Neuronal stem cell (in vitro differentiated cells): ENCODE measurements at regions not wholly inside any gene's neighbourhood (a gene's known extent, or its start where the extent isn't known, plus 50 kb on each side); places are given as distances from the start of the nearest gene placed in this dataset.
"Not testable (repeated sequence)": the region's sequence is repeated elsewhere in the genome, so short reads cannot be mapped to it uniquely, and the experiment has no call there.

Experiments used
- DNase-seq: peaks from one replicate; pipeline ENCODE4 v3.0.0-alpha.2; 2013; ENCODE audit warnings: low spot score
- H2AFZ ChIP-seq: one replicate; pipeline ENCODE4 v1.6.1; 2013; ENCODE audit warnings: mild to moderate bottlenecking, low read length, inconsistent platforms
- H2AK5ac ChIP-seq: 2 replicates; pipeline ENCODE4 v1.6.1; 2013; ENCODE audit warnings: low read depth, mild to moderate bottlenecking, inconsistent platforms, low read length, moderate library complexity, mixed read lengths
- H2BK120ac ChIP-seq: 2 replicates; pipeline ENCODE4 v1.6.1; 2013; ENCODE audit warnings: low read depth, mild to moderate bottlenecking, inconsistent platforms, low read length, moderate library complexity, mixed read lengths
- H2BK12ac ChIP-seq: one replicate; pipeline ENCODE4 v1.6.1; 2013; ENCODE audit warnings: low read length, inconsistent platforms
- H2BK15ac ChIP-seq: 2 replicates; pipeline ENCODE4 v1.6.1; 2013; ENCODE audit warnings: mild to moderate bottlenecking, low read length, inconsistent platforms, mixed read lengths
- H2BK5ac ChIP-seq: one replicate; pipeline ENCODE4 v1.6.1; 2013; ENCODE audit warnings: inconsistent platforms, mild to moderate bottlenecking, low read length, moderate library complexity
- H3K14ac ChIP-seq: one replicate; pipeline ENCODE4 v1.6.1; 2013; ENCODE audit warnings: low read length, inconsistent platforms
- H3K18ac ChIP-seq: 2 replicates; pipeline ENCODE4 v1.6.1; 2013; ENCODE audit warnings: low read length, inconsistent platforms
- H3K23ac ChIP-seq: 2 replicates; pipeline ENCODE4 v1.6.1; 2013; ENCODE audit warnings: low read depth, mild to moderate bottlenecking, mixed read lengths, low read length, inconsistent platforms; ENCODE audit not compliant: poor library complexity
- H3K27ac ChIP-seq: replicated peaks from 3 replicates; pipeline ENCODE4 v1.5.1; 2013; ENCODE audit warnings: low read length, inconsistent platforms
- H3K27me3 ChIP-seq, 3 experiments: 2 replicates each; pipeline ENCODE4 v1.6.1; 2013; ENCODE audit warnings: low read length in 3 of 3, mild to moderate bottlenecking in 2 of 3, inconsistent platforms in 1 of 3, low read depth in 1 of 3, mixed read lengths in 1 of 3, moderate library complexity in 1 of 3; ENCODE audit not compliant: control insufficient read depth in 3 of 3, insufficient read depth in 3 of 3
- H3K36me3 ChIP-seq, 2 donors: replicated peaks in 1 of 2; 2 replicates each; pipeline ENCODE4 v1.6.1; 2013; ENCODE audit warnings: low read length in 2 of 2; ENCODE audit not compliant: control insufficient read depth in 2 of 2, insufficient read depth in 2 of 2
- H3K4ac ChIP-seq: 2 replicates; pipeline ENCODE4 v1.6.1; 2013; ENCODE audit warnings: inconsistent platforms, mild to moderate bottlenecking, low read length, moderate library complexity
- H3K4me1 ChIP-seq, 2 donors: 1 replicate in 1 of 2; 2 replicates in 1 of 2; pipeline ENCODE4 v1.6.1; 2013; ENCODE audit warnings: low read length in 2 of 2, low read depth in 1 of 2; ENCODE audit not compliant: control insufficient read depth in 2 of 2, insufficient read depth in 1 of 2
- H3K4me2 ChIP-seq: one replicate; pipeline ENCODE4 v1.6.1; 2013; ENCODE audit warnings: mild to moderate bottlenecking, low read length, inconsistent platforms; ENCODE audit not compliant: insufficient read depth, poor library complexity, severe bottlenecking
- H3K4me3 ChIP-seq, 2 donors: 2 replicates each; pipeline ENCODE4 v1.5.1; 2013; ENCODE audit warnings: low read length in 2 of 2, mild to moderate bottlenecking in 2 of 2, inconsistent platforms in 1 of 2, moderate library complexity in 1 of 2
- H3K79me1 ChIP-seq: one replicate; pipeline ENCODE4 v1.6.1; 2013; ENCODE audit warnings: low read depth, mild to moderate bottlenecking, inconsistent platforms, low read length, moderate library complexity
- H3K9ac ChIP-seq: one replicate; pipeline ENCODE4 v1.6.1; 2013; ENCODE audit warnings: mild to moderate bottlenecking, low read depth, low read length, inconsistent platforms; ENCODE audit not compliant: poor library complexity
- H3K9me3 ChIP-seq, 2 donors: replicated peaks in 1 of 2; 2 replicates each; pipeline versions ENCODE3 to v1.6.1; 2013; ENCODE audit warnings: low read length in 2 of 2, mild to moderate bottlenecking in 2 of 2, inconsistent platforms in 1 of 2, low read depth in 1 of 2, mixed read lengths in 1 of 2, moderate library complexity in 1 of 2; ENCODE audit not compliant: control insufficient read depth in 2 of 2, insufficient read depth in 1 of 2
- H4K8ac ChIP-seq: one replicate; pipeline ENCODE4 v1.6.1; 2013; ENCODE audit warnings: low read depth, mild to moderate bottlenecking, inconsistent platforms, low read length, moderate library complexity
- H4K91ac ChIP-seq: one replicate; pipeline ENCODE4 v1.6.1; 2013; ENCODE audit warnings: low read length, low read depth, mild to moderate bottlenecking, inconsistent platforms; ENCODE audit not compliant: poor library complexity
- WGBS, 2 donors: extraction: QIAGEN DNeasy Blood & Tissue Kit; methylation state at CpG; one replicate each; pipeline ENCODE4 v1.1.7; 2013; ENCODE audit warnings: missing lambda C conversion rate in 2 of 2, mixed read lengths in 1 of 2; ENCODE audit not compliant: insufficient read length in 2 of 2, insufficient replicate concordance in 1 of 2; ENCODE audit errors: extremely low coverage in 2 of 2; 5-methylcytosine and 5-hydroxymethylcytosine counted together

DNA sequence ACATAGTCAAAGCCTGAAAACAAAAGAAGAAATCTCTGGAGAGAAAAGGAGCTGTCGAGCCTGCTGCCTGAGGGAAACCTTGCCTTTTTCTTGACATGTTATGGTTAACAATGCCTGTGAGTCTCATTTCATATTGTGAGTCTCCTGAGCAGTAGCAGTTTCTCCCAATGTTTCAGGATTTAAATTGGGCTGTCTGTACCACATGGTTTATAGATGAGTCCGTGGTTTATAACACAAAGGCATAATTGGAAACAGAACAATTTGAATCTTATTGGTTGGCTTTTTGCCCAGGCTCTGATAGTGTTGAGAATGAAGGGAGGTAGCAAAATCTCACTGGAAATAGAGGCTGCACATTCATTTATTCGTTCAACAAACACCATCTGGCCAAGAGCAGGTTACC is 540.9 kb downstream of the RAB38 start:
- Histone ChIP-seq H3K4ac (no peak overlapping the region), H2BK5ac (no peak overlapping the region), H3K23ac (no peak overlapping the region), H3K9me3 (no peaks in the 10 kb centered on the region), H3K4me2 (no peak overlapping the region), H3K4me3 (no peak overlapping the region), H3K36me3 (no peaks in the 10 kb centered on the region), H2BK12ac (no peak overlapping the region), H3K27me3 (no peaks in the 10 kb centered on the region), H3K27ac (no peak overlapping the region), H2AK5ac (no peak overlapping the region), H2BK120ac (no peak overlapping the region), H3K79me1 (no peaks in the 10 kb centered on the region), H4K8ac (no peak overlapping the region), H3K4me1 (peaks cover 0 to 2% of the 10 kb centered on the region in 2 donors), H3K9ac (no peak overlapping the region), H4K91ac (no peak overlapping the region), H3K18ac (no peak overlapping the region), H3K14ac (no peak overlapping the region), H2BK15ac (no peak overlapping the region), H2AFZ (no peak overlapping the region)
- no peak for DNase-seq
- no CpG with 5 or more reads among the region's 3 CpGs for WGBS, 2 donors

DNA sequence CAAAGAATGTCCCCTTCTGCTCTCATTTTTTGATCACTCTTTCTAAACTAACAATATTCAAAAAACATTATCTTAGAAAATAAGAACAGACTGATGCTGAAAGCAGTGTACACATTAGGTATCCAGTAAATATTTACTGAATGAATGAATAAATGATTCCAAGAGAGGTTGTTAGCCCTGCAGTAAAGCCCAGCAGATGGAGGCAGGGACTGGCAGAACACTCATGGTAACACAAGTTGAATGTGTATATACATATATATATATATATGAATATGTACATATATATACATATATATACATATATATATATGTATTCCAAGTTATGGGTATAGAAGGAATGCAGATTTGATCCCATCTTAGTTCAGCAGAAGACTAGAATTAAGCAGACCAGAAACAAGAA is 546.3 kb downstream of the RAB38 start:
- Histone ChIP-seq H2AK5ac (no peak overlapping the region), H4K91ac (no peak overlapping the region), H3K23ac (no peak overlapping the region), H4K8ac (no peak overlapping the region), H3K27me3 (no peaks in the 10 kb centered on the region), H3K18ac (no peak overlapping the region), H2BK12ac (no peak overlapping the region), H3K9ac (no peak overlapping the region), H3K27ac (no peak overlapping the region), H3K79me1 (no peaks in the 10 kb centered on the region), H2BK120ac (no peak overlapping the region), H3K4me3 (no peak overlapping the region), H3K14ac (no peak overlapping the region), H2BK5ac (no peak overlapping the region), H3K9me3 (no peaks in the 10 kb centered on the region), H2BK15ac (no peak overlapping the region), H3K4ac (no peak overlapping the region), H2AFZ (no peak overlapping the region), H3K4me1 (no peaks in the 10 kb centered on the region), H3K36me3 (no peaks in the 10 kb centered on the region), H3K4me2 (no peak overlapping the region)
- no peak for DNase-seq

DNA sequence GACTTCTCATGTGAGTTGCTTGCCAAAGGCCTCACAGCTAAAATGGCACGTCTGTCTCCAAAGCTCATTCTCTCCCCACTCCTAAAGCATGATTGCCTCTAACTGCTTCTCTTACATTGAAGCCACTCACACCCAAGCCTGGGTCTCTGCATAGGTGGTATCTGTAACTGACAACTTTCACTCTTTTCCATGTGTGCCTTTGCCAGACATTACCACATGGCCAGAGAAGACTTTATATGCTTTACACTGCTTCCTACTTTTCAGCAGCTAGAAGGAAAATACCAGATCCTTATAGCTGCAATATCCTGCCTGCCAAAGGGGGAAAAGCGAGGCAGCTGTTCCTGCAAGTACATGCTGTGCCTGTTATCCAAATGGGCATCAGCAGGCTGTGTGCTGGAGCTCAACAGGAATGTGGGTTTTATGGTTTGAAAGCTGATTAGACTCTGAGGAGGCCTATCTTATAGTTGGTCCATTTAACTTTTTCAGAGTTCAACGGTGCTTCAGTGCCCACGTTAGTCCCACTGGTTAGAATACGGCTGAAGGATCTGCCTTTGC is 547.1 kb downstream of the RAB38 start:
- Histone ChIP-seq H2BK12ac (no peak overlapping the region), H3K4ac (no peak overlapping the region), H3K23ac (no peak overlapping the region), H4K8ac (no peak overlapping the region), H3K14ac (no peak overlapping the region), H3K27me3 (no peaks in the 10 kb centered on the region), H3K9me3 (no peaks in the 10 kb centered on the region), H2BK5ac (no peak overlapping the region), H3K36me3 (no peaks in the 10 kb centered on the region), H3K4me2 (no peak overlapping the region), H3K79me1 (no peaks in the 10 kb centered on the region), H3K4me1 (no peaks in the 10 kb centered on the region), H3K9ac (no peak overlapping the region), H2AFZ (no peak overlapping the region), H3K18ac (no peak overlapping the region), H3K4me3 (no peak overlapping the region), H4K91ac (no peak overlapping the region), H3K27ac (no peak overlapping the region), H2AK5ac (no peak overlapping the region), H2BK120ac (no peak overlapping the region), H2BK15ac (no peak overlapping the region)
- no CpG with 5 or more reads among the region's 5 CpGs for WGBS, 2 donors
- DNase-seq: no peak

DNA sequence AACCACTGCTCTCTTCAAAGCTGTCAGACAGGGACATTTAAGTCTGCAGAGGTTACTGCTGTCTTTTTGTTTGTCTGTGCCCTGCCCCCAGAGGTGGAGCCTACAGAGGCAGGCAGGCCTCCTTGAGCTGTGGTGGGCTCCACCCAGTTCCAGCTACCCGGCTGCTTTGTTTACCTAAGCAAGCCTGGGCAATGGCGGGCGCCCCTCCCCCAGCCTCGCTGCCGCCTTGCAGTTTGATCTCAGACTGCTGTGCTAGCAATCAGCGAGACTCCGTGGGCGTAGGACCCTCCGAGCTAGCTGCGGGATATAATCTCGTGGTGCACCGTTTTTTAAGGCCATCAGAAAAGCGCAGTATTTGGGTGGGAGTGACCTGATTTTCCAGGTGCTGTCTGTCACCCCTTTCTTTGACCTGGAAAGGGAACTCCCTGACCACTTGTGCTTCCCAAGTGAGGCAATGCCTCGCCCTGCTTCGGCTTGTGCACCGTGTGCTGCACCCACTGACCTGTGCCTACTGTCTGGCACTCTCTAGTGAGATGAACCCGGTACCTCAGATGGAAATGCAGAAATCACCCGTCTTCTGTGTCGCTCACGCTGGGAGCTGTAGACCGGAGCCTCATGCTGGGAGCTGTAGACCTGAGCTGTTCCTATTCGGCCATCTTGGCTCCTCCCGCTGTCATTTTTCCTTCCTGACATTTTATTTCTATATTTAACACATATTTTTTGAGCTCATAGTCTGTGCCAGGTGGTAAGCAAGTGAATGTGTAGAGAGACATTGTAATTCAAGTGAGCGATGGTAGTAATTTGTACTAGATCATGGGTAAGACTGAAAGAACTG is 551.5 kb downstream of the RAB38 start:
- not testable (repeated sequence) for H3K4me1 ChIP-seq, DNase-seq, H2BK12ac ChIP-seq, H3K23ac ChIP-seq, H3K36me3 ChIP-seq, H3K14ac ChIP-seq, H3K4me3 ChIP-seq, H2AK5ac ChIP-seq, H3K27me3 ChIP-seq, H3K9ac ChIP-seq, H3K4me2 ChIP-seq, H2BK5ac ChIP-seq, H3K27ac ChIP-seq, H3K4ac ChIP-seq, H3K9me3 ChIP-seq, H2BK15ac ChIP-seq, H4K8ac ChIP-seq, H2BK120ac ChIP-seq, H4K91ac ChIP-seq, H3K79me1 ChIP-seq
- no CpG with 5 or more reads among the region's 24 CpGs for WGBS, 2 donors
- Histone ChIP-seq H2AFZ (peak overlapping the region; percentile 76), H3K18ac (peak overlapping the region; percentile 59)
